Stromal cell of bone marrow (primary cell): ENCODE measurements at regions not wholly inside any gene's neighbourhood (a gene's known extent, or its start where the extent isn't known, plus 50 kb on each side); places are given as distances from the start of the nearest gene placed in this dataset.

Experiments used
- DNase-seq: peaks from one replicate; pipeline ENCODE4 v3.0.0-alpha.2; 2012; ENCODE audit warnings: low read depth

DNA sequence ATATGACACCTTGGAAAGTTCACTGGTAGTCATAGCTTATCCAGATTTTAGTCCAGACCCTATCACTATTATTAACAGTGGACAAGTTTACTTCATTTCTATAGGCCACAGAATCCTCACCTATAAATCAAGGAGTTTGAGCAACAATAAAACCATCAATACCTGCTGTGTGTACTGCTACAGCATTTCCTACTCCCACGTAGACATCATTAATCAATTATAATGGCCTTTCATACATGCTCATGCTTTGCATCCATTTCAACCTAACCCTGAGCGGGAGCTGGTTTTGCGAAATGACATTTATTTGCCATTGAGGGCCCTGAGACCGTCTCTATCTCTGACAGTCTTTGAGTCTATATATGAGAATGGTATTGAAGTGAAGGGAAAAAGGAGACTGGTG is 312.3 kb downstream of the FAT3 start:
- no peak for DNase-seq

DNA sequence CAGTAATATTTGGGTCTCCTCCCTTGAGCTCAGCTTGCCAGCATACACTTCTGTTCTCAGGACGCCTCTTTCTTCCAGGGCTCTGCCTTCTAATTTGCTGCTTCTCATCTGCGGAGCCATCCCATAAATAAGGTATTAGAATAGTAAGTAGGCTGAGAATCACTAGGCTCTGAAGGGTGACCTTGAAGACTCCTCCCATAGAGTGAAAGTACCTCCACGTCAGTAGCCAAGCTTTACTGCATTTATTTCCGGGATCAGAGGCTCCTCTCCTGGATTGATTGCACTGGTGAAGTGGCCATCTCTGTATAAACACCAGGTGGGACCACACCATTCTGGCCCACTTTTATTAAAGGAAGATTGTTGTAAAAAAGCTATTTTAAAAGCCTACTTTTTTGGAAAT is 315.5 kb downstream of the FAT3 start:
- no peak for DNase-seq

DNA sequence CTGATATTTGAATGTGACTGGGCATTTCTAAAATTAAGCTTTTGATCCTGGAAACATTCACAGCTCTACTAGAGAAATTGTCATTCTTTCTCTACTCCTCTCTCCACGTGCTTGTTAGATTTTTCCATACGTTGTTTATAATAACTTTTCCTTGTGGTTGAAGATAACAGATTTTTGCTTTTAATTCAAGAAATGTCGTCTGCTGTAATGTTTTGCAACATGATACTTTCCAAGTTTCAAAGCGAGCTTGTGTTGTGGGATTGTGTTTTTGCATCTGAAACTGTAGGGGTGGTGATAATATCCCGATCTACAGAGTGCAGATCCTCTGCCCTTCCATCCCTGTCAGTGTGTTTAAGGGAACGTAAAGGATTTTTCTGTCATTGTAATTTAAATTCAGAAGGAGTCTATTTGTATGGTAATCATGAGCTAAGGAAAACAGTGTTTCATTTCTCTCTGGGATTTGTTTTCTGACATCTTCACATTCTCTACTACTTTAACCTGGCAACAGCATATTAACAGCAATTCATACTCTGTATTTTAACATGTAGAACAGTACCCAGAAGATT is 321.4 kb downstream of the FAT3 start:
- DNase-seq, result no peak

DNA sequence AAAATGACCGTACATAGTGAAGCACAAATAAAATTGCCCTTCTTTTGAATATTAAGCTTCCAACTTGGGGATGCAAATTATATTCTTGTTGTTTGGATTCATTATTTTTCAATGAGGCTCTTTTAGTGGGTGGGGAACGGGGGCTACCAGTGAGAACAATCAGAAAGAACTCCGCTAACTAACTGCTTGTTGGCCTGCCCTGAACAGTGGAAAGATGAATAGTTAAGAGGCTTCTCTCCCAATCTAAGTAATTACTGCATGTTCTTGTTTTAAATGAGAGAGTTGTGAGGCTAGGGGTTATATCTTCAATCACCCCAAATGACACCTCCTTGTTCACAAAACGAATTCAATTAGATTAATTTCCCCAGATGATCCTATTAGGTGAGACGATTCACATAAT is 322.0 kb downstream of the FAT3 start:
- DNase-seq, result no peak

DNA sequence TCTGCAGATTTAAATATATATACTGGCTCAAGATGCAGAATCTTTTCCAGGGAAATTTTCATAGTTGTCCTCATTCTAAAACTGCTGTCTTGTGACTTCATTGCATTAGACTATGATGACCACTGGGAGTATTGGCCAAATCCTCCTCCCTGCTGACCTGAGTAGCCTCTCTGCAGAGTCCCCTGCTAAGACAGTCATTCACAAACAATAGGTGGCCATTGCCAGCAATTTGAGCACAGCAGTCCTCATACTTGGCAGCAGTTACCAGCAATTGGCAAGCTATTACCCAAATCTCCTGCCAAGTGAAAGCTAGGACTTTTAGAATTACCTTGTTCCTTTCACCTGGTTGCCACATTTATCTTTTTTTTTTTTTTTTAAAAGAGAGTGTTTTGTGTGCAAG is 325.8 kb downstream of the FAT3 start:
- no peak for DNase-seq

DNA sequence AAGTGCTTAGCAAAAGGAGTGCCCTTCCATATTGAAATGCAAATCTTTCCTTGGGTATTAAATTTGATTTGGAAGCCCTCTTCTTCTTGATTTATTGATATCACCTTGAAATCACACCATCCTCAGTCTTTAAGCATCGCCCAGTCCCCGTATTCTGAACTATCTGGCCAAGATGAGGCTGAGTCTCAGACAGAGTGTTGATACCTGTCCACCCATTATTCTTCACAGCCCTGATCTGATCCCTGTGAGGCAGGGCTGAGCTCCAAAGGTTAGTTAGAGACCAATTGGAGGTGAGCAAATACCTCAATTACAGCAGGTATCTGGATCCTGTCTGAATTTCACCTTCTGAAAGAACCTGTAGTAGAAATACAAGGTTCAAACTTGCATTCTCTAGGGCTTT is 326.3 kb downstream of the FAT3 start:
- DNase-seq, result no peak

DNA sequence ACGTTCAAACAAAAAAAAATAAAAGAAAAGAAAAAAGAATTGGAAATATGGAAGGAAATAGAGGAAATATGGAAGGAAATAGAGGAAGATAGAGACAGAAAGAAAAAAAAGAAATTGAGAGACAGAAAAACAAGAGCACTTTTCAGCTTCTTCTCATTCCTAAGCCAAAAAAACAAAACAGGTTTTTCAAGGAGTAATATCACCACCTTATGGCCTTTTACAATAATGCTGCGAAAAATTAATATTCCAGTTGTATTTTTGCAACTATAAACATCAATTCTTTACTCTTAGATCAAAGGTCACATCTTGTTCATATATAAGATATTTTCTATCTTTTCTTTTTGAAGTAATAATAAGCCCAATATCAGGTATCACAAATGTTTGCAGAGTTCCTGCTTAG is 328.3 kb downstream of the FAT3 start:
- DNase-seq, result peak; percentile 11

DNA sequence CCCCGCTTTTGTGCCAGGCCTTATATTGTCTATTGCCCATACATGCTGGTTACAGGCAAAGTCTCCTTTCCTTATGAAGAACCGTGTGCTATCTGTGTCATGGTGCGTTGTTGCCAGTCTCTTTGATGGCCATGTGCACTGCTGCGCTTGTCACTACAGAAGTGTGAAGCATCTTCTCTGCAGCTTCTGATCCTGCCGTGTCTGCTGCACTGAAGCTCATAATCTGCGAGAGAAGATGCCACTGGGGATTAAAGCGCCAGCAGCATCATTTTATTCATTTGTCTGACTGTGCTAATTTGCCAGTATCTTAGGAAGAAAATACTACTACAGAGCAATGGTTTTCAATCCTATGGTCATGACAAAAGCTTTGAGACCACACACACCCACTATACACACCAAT is 330.1 kb downstream of the FAT3 start:
- DNase-seq, result no peak

DNA sequence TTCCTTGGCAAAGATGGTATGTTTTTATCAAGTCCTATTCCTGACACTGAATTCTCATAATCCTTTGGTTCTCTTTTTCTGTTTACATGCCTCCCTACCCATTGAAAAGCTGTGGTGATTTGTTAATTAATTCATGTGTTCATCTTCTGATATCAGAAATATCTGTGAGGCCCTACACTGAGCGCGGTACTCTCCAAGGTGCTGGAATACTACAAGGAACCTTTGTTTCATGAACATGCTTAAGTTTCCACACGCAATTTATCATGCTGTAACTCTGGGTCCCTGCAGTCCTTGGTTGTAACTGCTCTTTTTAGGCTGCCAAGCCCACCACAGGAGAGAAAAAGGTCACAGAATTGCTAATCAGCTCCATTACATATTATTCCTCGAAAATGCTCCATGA is 331.8 kb downstream of the FAT3 start:
- DNase-seq, result peak; percentile 14

DNA sequence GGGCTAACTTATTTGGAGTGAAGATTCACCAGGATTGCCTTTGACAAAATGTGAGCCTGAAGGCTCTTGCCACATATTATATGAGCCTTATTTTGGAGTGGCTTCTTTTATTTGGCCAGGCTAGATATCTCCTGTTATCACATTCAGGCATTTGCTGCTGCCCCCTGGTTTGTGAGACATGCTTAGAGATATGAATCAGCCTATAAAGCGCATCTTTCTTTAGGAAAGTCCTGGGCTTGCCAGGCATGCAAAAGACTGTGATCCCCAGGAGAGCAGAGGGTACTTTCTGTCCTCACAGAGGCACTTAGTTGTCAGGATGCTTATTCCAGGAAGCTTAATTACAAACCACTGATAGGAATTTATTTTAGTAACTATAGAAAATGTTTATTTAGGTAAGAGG is 333.3 kb downstream of the FAT3 start:
- DNase-seq, result no peak

DNA sequence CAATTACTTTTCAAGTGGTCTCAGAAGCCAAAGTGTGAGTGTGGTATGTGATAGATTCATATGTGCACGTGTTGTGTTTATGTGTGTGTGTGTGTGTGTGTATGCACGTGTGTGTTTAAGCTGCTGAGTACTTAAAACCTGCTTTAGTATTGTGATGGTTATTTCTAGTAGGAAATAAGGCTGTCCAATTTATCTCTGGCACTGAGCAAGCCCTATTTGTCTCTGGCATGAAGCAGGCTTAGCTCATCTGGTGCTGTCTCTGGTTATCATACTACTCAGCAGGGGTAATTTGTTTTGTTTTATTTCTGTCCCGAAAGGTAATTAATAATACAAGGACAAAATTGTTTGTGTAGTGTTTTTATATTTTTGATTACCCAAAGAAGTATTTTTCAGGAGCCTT is 333.7 kb downstream of the FAT3 start:
- no peak for DNase-seq

DNA sequence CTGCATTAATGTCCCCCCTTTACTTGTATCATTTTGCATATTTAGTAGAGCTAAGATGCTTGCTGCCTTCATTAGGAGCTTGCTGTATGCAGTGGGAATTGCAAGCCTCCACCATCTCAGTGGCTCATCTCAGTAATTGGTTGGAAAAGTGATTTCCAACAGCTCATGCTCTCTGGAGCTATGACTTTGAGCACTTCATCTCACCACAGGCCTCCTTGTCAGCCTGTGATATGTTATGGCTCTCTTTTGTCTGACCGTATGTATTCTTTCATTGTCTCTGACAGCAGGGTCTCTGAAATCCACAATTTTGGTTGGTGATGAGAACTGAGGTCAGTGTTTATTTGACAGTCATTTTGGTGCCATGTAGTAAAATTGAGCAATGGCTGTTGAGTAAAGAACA is 345.1 kb downstream of the FAT3 start:
- DNase-seq, result peak; percentile 3

DNA sequence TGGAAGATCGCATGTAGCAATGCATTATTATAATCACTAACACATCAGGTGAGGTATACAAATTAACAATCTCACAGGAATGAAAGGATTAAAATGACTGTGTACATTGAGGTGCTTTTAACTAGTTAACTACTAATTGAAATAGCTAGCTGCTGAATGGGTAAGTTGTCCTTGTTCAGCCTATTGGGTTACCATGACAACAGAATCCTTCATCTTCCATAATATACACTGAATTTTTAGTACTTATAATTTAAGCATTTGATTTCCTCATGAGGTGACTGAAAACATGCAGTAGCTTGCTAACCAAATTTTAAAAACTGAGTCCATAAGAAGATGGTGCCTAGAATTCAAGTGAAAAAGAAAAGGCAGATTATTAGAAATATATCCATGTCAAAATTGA is 347.9 kb downstream of the FAT3 start:
- no peak for DNase-seq

DNA sequence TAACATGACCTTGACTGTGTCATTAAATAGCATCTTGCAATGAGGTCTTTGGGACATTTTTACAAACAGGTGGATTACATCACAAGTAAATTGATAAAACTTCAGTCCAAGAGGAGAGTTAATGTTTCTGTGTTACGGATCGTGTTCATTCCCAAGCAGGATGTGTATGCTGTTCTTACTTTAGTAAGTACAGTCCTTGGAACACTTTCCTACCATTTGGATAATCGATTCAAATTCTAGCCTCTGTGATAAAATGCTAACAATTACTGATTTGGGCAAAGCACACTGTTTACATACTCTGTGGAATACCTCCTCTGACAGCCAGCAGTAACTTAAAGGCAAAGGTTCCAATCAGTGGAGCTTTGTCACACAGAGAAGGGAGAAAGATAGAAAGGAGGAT is 351.7 kb downstream of the FAT3 start:
- no peak for DNase-seq

DNA sequence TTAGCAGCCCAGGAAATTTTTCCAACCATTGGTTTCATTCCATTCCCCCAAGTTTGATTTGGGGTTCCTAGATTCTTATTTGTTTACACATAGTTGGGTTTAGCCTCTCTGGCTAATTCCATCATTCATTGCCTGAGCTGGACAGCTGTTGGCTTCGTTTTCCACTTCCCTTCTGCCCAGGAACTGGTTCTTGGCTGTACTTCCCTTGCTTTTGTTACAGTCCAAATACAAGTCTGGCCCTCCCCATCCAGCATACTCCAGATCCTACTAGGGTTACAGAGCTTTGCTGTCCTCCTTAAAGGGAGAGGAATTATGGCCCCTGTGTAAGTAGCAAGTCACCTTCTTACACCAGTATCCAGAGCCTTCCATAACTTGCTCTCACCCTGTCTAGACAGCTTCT is 356.3 kb downstream of the FAT3 start:
- no peak for DNase-seq

DNA sequence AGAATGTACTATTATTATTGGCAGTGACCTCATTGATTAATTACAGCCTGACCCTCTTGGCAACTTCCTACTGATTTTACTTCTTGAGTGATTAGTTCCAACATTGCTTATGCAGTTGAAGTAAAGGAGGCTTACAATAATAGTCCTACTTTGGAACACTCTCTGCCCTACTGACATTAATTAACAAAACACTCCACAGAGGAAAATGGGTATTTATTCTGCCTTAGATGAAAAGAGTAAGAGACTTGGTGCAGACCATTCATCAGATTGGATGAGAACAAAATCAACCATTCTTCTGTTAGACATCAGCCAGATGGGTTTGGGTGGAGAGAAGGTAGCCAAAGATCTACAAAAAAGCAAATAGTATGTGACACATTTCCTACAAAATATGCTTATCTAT is 363.8 kb downstream of the FAT3 start:
- DNase-seq, result no peak

DNA sequence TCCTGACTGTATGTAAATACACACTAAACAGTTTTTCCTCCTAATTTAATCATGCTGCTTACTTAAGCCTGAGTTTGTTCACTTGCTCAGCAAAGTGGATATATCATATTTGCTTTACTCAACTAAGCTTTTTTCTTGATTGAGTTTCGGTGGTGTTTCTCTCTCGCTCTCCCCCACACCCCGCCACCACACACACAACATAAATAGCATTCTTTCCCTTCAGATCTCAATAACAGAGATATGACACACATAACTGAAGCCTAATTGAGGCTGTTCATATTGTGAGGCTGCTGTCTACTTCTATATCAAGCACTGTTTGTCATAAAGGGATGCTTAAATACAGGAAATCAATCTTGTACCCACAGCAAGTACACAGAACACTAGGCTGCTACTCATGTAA is 364.9 kb downstream of the FAT3 start:
- DNase-seq, result no peak

DNA sequence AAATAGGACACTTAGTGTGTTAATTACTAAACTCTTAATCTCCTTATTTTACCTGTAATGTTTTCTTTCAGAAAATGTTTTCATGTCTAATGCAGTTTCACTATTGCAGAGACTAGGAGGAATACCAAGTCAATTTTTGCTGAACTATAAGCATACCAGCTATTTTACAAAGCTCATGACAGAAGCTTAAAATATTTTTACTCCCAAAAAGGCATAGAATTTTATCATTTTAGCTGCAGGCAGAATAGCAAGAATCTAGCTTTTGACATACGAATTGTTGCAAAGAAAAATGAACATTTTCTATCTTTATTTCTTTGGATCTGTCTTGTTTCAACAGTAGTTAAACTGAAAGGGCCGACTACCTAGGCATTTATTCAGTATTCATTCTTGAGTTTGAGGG is 366.9 kb downstream of the FAT3 start:
- DNase-seq, result no peak

DNA sequence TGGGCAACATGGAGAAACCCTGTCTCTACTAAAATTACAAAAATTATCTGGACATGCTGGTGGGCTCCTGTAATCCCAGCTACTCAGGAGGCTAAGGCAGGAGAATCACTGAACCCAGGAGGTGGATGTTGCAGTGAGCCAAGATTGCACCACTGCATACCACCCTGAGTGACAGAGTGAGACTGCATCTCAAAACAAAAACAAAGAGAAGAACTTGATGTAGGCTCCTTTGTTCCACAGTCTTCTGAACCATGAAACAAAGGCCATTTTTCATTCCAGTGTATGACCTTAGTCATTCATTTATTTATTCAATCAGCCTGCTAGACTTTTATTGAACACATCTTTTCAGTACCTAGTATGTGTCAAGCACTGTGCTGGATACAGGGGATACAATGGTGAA is 369.6 kb downstream of the FAT3 start:
- DNase-seq, result no peak

DNA sequence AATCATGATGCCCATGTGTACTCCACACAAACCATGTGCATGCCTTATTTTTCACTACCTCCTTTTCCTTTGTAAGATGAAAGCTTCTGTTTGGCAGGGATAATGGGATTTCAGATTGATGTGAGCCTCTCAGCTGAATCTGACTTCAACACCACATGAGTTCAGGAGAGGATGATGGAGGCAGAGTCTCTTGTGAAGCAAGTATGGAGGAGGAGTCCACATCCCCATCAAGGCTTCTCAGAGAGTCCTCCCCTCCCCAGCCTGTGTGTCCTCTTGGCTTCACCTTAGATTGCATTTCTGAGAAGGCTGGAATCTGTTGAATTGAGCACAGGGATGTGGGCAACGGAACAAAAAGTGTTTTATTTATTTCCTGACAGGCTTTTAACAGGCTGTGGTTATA is 370.4 kb downstream of the FAT3 start:
- DNase-seq, result no peak

DNA sequence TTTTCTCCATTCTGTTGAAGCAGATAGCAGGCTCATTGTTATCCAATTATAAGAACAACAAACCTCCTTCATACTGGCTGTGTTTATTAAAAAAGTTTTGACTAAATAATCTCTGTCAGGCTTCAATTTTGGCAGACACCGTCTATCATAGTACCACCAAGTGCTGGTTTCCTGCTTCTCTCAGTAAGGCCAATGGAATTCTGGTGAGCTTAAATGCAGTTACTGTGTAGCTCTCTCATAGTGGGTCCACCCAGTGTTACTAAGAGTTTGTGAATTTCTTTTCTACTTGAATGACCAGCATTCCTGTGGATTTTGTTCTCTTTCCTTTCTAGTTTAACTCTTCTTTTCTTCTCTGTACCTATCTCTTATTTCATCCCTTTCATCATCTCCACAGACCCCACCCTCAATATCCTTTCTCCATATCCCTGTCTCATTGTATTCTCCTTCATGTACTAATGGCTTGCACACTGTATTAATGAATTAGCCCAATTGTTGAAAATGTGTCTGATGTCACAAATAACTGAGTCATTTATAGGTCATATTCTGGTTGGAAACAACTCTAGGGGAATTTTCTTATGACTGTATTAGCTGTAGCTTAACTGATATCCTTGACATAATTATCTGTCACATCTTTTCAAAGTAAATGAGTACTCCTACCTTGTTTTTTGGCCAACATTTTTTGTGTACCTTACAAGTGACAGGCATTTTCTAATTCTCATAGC is 372.1 kb downstream of the FAT3 start:
- DNase-seq, result peak; percentile 24

DNA sequence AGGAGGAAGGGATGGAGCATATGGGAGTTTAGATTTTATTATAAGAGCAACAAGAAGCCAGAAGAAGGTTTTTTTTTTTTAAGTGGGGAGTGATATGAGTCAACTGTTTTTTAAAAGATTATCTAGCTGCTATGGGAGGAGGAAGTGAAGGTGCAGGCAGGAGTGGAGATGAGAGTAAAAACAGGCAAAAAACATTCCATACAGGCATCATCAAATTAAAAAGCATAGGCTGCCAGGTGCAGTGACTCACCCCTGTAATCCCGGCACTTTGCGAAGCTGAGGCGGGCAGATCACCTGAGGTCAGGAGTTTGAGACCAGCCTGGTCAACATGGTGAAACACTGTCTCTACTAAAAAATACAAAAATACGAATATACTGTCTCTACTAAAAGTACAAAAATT is 368.4 kb upstream of the MTNR1B start:
- no peak for DNase-seq

DNA sequence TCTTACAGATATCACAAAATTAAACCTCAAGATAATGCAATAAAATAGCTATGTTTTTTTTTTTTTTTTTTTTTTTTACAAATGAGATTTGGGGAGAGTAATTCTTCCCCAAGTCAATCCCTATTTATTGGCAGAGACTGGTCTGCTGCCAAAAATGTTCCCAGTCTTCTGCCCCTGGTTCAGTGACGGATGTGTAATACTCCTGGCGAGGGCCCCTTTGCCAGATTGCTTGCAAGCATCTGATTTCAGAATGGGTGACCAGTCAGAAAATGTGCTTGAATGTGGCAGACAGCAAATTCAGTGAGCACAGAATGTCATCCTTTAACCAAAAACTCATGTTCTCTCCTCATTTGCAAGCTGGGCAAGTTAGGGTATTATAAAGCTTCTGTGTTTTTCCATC is 363.8 kb upstream of the MTNR1B start:
- no peak for DNase-seq

DNA sequence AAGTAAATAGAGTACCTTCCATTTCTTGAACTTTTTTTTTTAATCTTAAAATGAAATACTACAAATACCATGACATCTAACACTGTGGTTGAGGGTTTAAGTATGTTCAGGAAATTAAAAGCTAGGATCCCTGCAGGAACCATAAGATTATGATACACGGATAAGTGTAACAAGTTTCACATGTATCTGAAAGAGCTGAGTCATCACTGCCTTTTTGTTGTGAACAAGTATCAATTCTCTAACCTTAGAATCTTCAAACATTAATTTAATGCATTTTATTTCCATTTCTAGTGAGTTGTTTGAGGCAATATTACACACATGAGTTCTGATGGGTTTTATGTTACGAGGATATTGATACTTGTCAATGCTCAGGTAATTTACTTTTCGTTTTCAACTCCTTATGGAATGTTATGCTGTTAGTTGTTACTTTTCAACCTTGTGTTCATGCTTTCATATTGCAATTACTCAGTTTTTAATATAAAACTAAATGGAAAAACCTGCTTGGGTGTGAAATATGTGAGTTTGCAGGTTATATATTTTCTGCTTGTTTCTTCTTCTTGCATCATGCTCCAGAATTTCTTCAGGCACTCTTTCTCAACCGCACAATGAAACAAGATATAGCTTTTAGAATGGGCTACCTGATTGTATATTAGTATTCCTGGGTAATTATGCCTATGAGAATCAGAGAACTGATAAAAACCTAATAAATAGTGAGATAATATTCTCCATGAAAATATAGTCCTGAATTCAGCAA is 361.3 kb upstream of the MTNR1B start:
- no peak for DNase-seq
